KMS-11 (cell line): ENCODE measurements at regions not wholly inside any gene's neighbourhood (a gene's known extent, or its start where the extent isn't known, plus 50 kb on each side); places are given as distances from the start of the nearest gene placed in this dataset.

Experiments used
- H2AFZ ChIP-seq: fragments of 200-600 bp; sonication (generic); 2 replicates; pipeline ENCODE4 v1.6.1; 2016; ENCODE audit warnings: antibody characterized with exemption, mixed run types, low read depth
- H3K27ac ChIP-seq: fragments of 200-600 bp; sonication (generic); 2 replicates; pipeline ENCODE4 v1.6.1; 2016; ENCODE audit warnings: mild to moderate bottlenecking, mixed run types
- H3K27me3 ChIP-seq: fragments of 200-600 bp; sonication (generic); 2 replicates; pipeline ENCODE4 v1.6.1; 2017; ENCODE audit warnings: mild to moderate bottlenecking, low read depth, mixed run types, moderate library complexity; ENCODE audit not compliant: insufficient read depth
- H3K36me3 ChIP-seq: fragments of 200-600 bp; sonication (generic); 2 replicates; pipeline ENCODE4 v1.6.1; 2017; ENCODE audit warnings: mild to moderate bottlenecking, mixed run types; ENCODE audit not compliant: insufficient read depth
- H3K4me1 ChIP-seq: fragments of 200-600 bp; sonication (generic); 2 replicates; pipeline ENCODE4 v1.6.1; 2016; ENCODE audit warnings: mild to moderate bottlenecking, low read depth, mixed run types; ENCODE audit not compliant: poor library complexity, severe bottlenecking
- H3K4me2 ChIP-seq: fragments of 200-600 bp; sonication (generic); 2 replicates; pipeline ENCODE4 v1.7.0; 2016; ENCODE audit warnings: mild to moderate bottlenecking, mixed run types
- H3K4me3 ChIP-seq: fragments of 200-600 bp; sonication (generic); IDR thresholded peaks from 2 replicates; pipeline ENCODE4 v1.6.1; 2017; ENCODE audit warnings: low read depth, low read length, mixed read lengths; ENCODE audit not compliant: insufficient read depth
- H3K79me2 ChIP-seq: fragments of 200-600 bp; sonication (generic); 2 replicates; pipeline ENCODE4 v1.6.1; 2016; ENCODE audit warnings: low read depth, mixed run types; ENCODE audit not compliant: insufficient read depth
- H3K9ac ChIP-seq: fragments of 200-600 bp; sonication (generic); 2 replicates; pipeline ENCODE4 v1.6.1; 2016; ENCODE audit warnings: mild to moderate bottlenecking, mixed run types
- H4K20me1 ChIP-seq: fragments of 200-600 bp; sonication (generic); 2 replicates; pipeline ENCODE4 v1.6.1; 2016; ENCODE audit warnings: mild to moderate bottlenecking, mixed run types; ENCODE audit not compliant: insufficient read depth
- CTCF ChIP-seq: fragments of 200-600 bp; sonication (generic); conservative IDR thresholded peaks from 2 replicates; pipeline ENCODE4 v1.6.1; 2017; ENCODE audit warnings: low read depth, mild to moderate bottlenecking, antibody characterized with exemption, low read length, moderate library complexity, mixed read lengths

- no peak for TF ChIP-seq CTCF
- Histone ChIP-seq H3K4me1 (no peaks in the 10 kb centered on the region), H3K9ac (no peak overlapping the region), H2AFZ (no peak overlapping the region), H3K36me3 (no peaks in the 10 kb centered on the region), H3K27ac (no peak overlapping the region), H3K4me3 (no peak overlapping the region), H3K79me2 (no peaks in the 10 kb centered on the region), H4K20me1 (no peaks in the 10 kb centered on the region), H3K27me3 (no peaks in the 10 kb centered on the region), H3K4me2 (no peak overlapping the region)
Observed at GRCh38 chr6:139852067-139852466, 477.6 kb upstream of the CITED2 start.

GRCh38 chr6:139851206-139851605 lies 476.8 kb upstream of the CITED2 start:
- TF ChIP-seq CTCF, result no peak
- Histone ChIP-seq H3K79me2 (no peaks in the 10 kb centered on the region), H3K4me3 (no peak overlapping the region)

GRCh38 chr6:139850512-139850911 lies 476.1 kb upstream of the CITED2 start:
- no peak overlapping the region for H3K27ac ChIP-seq
- H3K4me3 ChIP-seq, result no peak overlapping the region
- no peak for TF ChIP-seq CTCF

More at GRCh38 chr6:139851206-139851605, 476.8 kb upstream of the CITED2 start:
- Histone ChIP-seq H3K4me2 (no peak overlapping the region), H3K36me3 (no peaks in the 10 kb centered on the region), H3K4me1 (no peaks in the 10 kb centered on the region), H4K20me1 (no peaks in the 10 kb centered on the region), H3K27me3 (no peaks in the 10 kb centered on the region), H2AFZ (no peak overlapping the region), H3K9ac (no peak overlapping the region), H3K27ac (no peak overlapping the region)

GRCh38 chr6:139847457-139847813 lies 473.0 kb upstream of the CITED2 start:
- H3K4me1 ChIP-seq, result no peaks in the 10 kb centered on the region
- TF ChIP-seq CTCF, result no peak
- no peak overlapping the region for H3K27ac ChIP-seq
- H3K9ac ChIP-seq, result no peak overlapping the region
- H3K4me2 ChIP-seq, result no peak overlapping the region
- H3K36me3 ChIP-seq, result no peaks in the 10 kb centered on the region
- no peaks in the 10 kb centered on the region for H3K27me3 ChIP-seq
- H4K20me1 ChIP-seq, result no peaks in the 10 kb centered on the region
- H3K79me2 ChIP-seq, result no peaks in the 10 kb centered on the region
- H3K4me3 ChIP-seq, result no peak overlapping the region
- no peak overlapping the region for H2AFZ ChIP-seq

More at GRCh38 chr6:139850512-139850911, 476.1 kb upstream of the CITED2 start:
- Histone ChIP-seq H3K4me1 (no peaks in the 10 kb centered on the region), H3K36me3 (no peaks in the 10 kb centered on the region), H3K4me2 (no peak overlapping the region), H3K27me3 (no peaks in the 10 kb centered on the region), H3K79me2 (no peaks in the 10 kb centered on the region), H4K20me1 (no peaks in the 10 kb centered on the region), H3K9ac (no peak overlapping the region), H2AFZ (no peak overlapping the region)
